T1000 (cell line): ENCODE measurements at regions not wholly inside any gene's neighbourhood (a gene's known extent, or its start where the extent isn't known, plus 50 kb on each side); places are given as distances from the start of the nearest gene placed in this dataset.

Experiments used
- DNase-seq: peaks from one replicate; lab custom pipeline; 2025; ENCODE audit warnings: mixed read lengths; lab: John Stamatoyannopoulos, UW

- DNase-seq: no peak
Observed at GRCh38 chr17:72030067-72030899, 90.5 kb upstream of the SOX9 start.

DNA sequence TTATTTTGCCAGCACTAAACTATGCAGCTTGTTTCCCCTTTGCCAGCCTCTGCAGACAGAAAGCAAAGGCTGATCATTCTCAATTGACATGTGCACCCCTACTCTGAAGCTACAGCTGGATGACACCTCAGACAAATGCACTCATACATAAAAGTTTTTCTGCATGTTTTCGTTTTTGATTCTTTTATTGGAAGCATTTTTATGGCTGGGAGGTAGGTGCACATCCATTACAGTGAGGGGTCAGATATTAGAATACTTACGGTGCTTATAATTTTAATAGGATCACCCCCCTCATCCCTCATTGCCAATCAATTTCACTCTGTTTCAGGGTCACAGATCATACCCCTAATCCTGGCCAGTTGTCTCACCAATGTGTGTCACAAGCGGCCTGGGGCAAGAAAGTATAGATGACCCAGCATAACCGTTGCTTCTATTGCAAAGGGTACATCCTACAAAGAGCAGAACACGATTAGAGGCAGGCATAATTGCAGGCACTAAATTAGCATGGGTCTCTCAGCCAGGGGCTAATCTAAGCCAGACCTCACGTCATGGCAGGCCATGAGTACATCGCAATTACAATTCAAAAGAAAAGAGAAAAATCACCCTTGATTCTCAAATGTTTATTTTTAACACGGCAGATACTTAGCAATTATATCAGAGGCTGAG is 89.5 kb upstream of the SOX9 start:
- DNase-seq: no peak

DNA sequence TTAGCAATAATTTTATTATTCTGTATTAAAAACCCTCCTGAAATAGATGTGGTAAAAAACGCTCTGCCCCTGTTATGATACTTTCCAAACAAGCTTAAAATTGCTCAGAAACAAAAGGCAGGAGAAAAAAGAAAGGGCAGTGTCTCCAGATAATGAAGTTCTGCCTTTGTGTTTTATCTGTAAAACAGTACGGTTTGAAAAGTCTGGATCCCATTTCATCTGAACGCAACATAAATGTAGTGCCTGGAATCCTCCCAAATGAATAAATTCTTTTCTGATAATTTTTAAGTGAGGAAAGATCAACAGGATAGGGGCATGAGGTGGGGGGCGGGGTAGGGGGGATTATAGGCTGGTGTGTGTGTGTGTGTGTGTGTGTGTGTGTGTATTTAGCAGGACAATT is 87.5 kb upstream of the SOX9 start:
- no peak for DNase-seq

- no peak for DNase-seq
Observed at GRCh38 chr17:72034000-72034399, 86.8 kb upstream of the SOX9 start.

GRCh38 chr17:72038427-72038826 is 82.4 kb upstream of the SOX9 start:
- no peak for DNase-seq

GRCh38 chr17:72039490-72039889 is 81.3 kb upstream of the SOX9 start:
- DNase-seq: no peak

DNA sequence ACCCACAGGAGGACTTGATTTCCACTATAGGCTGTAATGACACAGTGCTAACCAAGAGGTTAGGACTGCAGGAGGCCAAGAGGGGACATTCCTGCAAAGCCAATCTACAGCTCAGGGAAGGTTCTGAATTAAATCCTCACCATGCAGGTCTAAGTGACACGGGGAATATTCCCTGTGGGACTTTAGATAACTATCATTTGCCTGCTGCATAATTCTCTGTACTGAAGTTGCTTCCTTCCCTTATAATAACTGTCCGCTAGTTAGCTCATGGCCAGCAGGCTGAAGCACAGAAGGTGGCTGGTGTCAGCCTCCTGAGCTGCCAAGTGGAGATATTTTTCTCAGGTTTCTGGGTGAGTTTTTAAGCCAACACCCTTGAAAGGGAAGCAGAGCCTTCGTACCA is 74.6 kb upstream of the SOX9 start:
- DNase-seq: no peak

DNA sequence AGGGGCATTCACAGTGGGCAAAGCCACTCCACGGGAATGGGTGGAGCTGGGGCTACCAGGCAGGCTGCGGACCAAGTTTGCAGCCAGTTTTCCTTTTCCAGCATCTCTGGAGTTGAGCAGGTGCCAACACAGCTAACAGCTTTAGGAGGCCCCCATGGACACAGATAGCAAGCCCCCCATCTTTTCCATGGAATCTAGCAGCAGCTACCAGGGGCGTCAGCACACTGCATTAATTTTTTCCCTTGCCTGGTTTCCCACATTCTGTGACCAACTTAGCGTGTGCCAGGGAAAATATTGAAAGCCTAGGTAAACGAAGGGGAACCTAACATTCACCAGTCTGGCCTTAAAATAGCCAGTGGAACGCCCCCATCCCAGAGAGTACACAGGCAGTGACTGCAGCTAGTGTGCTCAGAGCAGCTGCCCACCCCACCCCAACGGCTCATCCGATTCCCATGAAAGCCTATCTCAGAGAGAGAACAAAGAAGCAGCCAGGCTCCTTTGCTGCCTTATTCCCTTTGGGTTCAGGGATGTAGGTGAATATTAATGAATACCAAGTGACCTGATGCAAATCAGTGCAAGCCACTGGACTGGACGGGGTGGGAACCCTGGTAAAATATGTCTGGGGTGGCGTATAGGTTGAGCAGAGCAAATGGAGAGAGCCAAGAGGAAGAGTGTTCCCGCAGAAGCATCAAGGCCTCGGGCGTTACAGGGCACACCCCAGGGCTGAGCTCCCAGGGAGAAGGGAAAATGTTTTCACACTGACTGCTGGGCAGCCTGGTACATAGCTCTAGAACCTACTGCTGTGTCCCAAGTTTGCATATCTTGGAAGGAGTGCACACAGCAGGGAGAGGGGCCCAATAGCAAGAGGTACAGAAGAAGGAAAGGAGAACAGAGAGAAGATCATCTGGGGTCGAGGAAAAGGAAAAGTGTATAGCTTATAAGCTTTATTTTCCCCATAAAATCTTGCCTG is 73.9 kb upstream of the SOX9 start:
- no peak for DNase-seq

DNA sequence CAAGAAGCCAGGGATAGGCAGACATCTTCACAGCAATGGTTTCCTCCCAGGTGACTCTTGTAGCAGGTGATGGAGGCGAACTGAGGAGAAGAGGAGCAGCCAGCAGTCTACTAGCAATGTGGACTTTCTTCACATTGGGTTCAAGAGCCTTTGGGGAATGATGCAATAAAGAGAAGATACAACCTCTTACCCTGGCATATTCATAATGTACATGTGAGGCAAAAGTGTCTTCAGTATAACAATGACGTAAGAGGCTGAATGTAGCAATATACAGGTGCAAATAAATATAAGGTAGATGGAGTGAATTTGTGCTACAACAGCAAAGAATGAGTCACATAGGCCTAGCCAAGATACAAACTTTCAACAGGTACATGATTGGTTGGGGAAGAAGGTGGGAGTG is 70.9 kb upstream of the SOX9 start:
- no peak for DNase-seq

GRCh38 chr17:72053036-72053435 is 67.8 kb upstream of the SOX9 start:
- no peak for DNase-seq

DNA sequence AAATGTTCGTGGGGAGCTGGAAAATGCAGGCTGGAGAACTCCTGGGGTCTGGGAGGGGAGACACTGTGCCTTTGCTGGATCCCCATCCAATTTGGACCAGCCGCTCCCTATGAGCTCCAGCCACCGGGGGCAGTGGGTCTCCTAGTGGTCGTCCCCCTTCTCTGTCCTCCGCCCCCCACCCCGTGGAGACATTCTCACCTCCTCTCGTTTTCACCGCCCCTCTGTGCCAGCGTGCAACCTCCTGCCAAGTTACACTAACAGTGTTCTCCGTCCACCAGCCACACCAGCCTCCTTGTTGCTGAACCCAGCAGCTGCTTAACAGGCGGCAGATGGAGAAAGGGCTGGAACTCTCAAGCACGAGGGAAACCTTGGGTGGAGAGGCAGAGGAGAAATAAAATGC is 67.4 kb upstream of the SOX9 start:
- DNase-seq: no peak

DNA sequence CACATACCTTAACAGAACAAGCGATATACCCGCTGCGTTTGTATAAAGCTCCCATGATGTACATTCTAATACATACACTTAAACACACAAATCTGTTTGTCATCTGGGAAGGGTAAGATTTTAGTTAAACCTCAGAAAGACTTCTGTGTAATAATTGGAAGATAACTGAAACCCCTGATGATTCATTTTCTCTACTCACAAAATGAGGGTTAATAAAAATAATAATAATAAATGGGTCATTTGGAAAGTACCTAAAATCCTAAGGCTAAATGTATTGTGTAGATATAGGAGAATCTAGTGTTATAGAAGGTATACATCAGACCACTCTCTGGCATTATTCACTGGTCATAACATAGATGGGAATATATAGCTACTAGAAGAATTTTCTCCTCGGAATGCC is 64.7 kb upstream of the SOX9 start:
- no peak for DNase-seq

DNA sequence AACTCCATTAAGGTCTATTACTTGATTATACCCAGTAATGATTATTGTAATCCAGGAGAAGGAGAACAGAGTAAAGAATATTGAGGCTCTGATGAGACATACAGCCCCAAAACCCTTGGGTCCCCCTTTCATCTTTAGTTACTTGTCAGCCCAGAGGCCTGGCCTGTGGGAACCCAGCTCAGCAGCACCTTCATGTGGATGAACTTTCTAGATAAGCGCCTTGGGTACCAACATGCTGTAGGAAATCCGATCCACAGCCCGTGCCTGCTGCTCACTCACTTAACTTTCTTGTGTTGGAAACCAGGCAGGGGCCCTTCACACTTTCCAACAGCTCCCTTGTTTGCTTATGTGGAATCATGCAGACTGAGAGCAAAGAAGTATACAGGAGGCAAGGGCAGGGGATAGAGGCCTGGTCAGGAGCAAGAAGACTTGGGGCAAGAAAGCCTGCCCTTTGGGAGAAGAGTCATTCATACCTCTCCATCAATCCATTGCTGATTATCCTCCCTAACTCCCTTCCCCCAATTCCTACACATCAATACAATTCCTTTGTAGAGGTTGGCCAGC is 64.0 kb upstream of the SOX9 start:
- DNase-seq: no peak

- no peak for DNase-seq
Observed at GRCh38 chr17:72060084-72060483, 60.7 kb upstream of the SOX9 start.

GRCh38 chr17:72063262-72063661 is 57.6 kb upstream of the SOX9 start:
- DNase-seq: no peak

- no peak for DNase-seq
Observed at GRCh38 chr17:72063756-72064450, 56.9 kb upstream of the SOX9 start.

DNA sequence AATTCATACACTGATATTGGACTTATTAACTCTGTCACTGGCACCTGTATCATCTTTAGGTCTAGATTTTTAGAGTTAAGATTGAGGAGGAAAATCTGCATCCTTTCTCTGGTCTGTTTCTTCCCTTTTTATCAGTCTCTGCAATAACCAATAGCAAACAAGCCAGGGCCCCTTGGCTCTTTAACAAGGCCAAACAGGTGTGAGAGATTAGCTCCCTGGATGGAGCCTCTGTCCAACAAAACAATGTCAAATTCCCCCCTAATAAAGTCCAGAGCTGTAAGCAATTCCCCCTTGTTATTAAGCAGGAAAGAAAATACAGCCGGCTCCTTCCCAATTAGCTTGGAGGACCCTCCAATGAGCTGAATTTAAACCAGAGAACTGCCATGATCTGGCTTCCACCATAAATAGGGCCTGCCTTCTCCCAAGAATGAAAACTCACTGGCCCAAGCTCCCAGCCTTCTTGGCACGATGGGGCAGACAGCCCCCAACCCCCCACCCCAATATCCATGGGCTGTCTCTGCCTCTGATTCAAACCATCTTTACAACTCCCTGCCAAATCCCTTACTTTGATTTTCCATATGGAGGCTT is 56.1 kb upstream of the SOX9 start:
- no peak for DNase-seq

DNA sequence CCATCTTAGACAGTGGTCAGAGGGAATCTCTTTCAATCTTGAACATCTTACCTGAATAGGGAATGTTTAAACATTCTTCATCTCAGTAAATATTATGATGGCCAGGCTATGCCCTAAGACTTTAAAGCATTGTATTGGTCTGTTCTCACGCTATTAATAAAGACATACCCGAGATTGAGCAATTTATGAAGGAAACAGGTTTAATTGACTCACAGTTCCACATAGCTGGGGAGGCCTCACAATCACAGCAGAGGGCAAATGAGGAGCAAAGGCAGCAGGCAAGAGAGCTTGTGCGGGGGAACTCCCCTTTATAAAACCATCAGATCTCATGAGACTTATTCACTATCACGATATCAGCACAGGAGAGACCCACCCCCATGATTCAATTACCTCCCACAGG is 55.3 kb upstream of the SOX9 start:
- DNase-seq: no peak

GRCh38 chr17:72068643-72069042 is 52.2 kb upstream of the SOX9 start:
- DNase-seq: no peak

DNA sequence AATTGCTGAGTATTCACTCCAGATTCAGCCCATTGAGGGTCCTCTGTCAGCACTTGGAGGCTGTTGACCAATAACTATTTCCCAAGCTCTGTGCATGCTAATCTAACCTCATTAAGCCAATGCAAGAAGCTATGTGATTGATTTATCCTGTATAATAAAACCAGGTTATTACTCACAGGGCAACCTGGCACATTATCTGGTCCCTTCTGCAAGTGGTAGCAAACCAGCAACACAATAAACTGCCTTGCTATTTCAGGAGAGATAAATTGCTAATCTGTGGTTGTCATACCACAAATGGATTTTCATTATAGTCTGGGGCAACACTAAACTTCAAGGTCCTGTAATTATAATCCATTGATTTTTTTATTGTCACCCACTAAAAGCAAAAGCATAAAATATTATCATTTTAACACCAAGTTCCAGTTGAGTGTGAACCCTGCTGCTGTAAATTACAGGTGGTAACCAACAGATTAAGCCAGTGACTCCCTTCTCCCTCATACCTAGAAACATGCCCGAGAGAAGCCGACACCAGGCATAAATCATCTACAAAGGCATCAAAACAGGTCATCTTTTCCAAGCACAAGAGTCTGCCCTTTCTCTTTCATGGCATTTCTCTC is 51.1 kb upstream of the SOX9 start:
- no peak for DNase-seq
